Neural progenitor cell (in vitro differentiated cells): ENCODE measurements at regions not wholly inside any gene's neighbourhood (a gene's known extent, or its start where the extent isn't known, plus 50 kb on each side); places are given as distances from the start of the nearest gene placed in this dataset.
A peak's percentile ranks its signal among the peaks of the same experiment; 100 is the strongest.
"Not testable (repeated sequence)": the region's sequence is repeated elsewhere in the genome, so short reads cannot be mapped to it uniquely, and the experiment has no call there.

ENCODE experiments used
- DNase-seq: peaks from one replicate; pipeline ENCODE4 v3.0.0-alpha.2; 2016; ENCODE audit warnings: low spot score
- H2AFZ ChIP-seq: fragments of 200-600 bp; sonication (generic); replicated peaks from 2 replicates; pipeline ENCODE4 v1.6.1; 2016; ENCODE audit warnings: antibody characterized with exemption
- H3F3A ChIP-seq: fragments of 200-600 bp; sonication (generic); 2 replicates; pipeline ENCODE4 v1.6.1; 2016; ENCODE audit warnings: antibody characterized with exemption, low read depth
- H3K27ac ChIP-seq: fragments of 200-600 bp; sonication (generic); 2 replicates; pipeline ENCODE4 v1.5.1; 2016; ENCODE audit warnings: mild to moderate bottlenecking
- H3K27me3 ChIP-seq: fragments of 200-600 bp; sonication (generic); 2 replicates; pipeline ENCODE4 v1.6.1; 2016; ENCODE audit warnings: mild to moderate bottlenecking, moderate library complexity
- H3K36me3 ChIP-seq: fragments of 200-600 bp; sonication (generic); 2 replicates; pipeline ENCODE4 v1.5.1; 2016
- H3K4me1 ChIP-seq: fragments of 200-600 bp; sonication (generic); 2 replicates; pipeline ENCODE4 v1.6.1; 2016; ENCODE audit warnings: mixed run types
- H3K4me2 ChIP-seq: fragments of 200-600 bp; sonication (generic); 2 replicates; pipeline ENCODE4 v1.6.1; 2016
- H3K4me3 ChIP-seq: fragments of 200-600 bp; sonication (generic); 2 replicates; pipeline ENCODE4 v1.5.1; 2016
- H3K79me2 ChIP-seq: fragments of 200-600 bp; sonication (generic); 2 replicates; pipeline ENCODE4 v1.6.1; 2016; ENCODE audit warnings: low read depth
- H3K9ac ChIP-seq: fragments of 200-600 bp; sonication (generic); 2 replicates; pipeline ENCODE4 v1.6.1; 2016
- H3K9me3 ChIP-seq: fragments of 200-600 bp; sonication (generic); 2 replicates; pipeline ENCODE4 v1.5.1; 2016; ENCODE audit warnings: low read depth
- H4K20me1 ChIP-seq: fragments of 200-600 bp; sonication (generic); 2 replicates; pipeline ENCODE4 v1.6.1; 2016; ENCODE audit warnings: low read depth
- H3K27ac Mint-ChIP-seq: 3 replicates; pipeline ENCODE4 v1.8.0; 2021; ENCODE audit warnings: mixed read lengths
- H3K27me3 Mint-ChIP-seq: 2 replicates; pipeline ENCODE4 v1.8.0; 2022; ENCODE audit warnings: low read depth, mild to moderate bottlenecking, inconsistent platforms, moderate library complexity, mixed read lengths; ENCODE audit not compliant: insufficient read depth
- H3K36me3 Mint-ChIP-seq: 3 replicates; pipeline ENCODE4 v1.8.0; 2021; ENCODE audit warnings: mixed read lengths
- H3K4me1 Mint-ChIP-seq: 3 replicates; pipeline ENCODE4 v1.8.0; 2021; ENCODE audit warnings: mixed read lengths
- H3K4me3 Mint-ChIP-seq: 3 replicates; pipeline ENCODE4 v1.8.0; 2021; ENCODE audit warnings: mild to moderate bottlenecking, moderate library complexity, mixed read lengths
- H3K9me3 Mint-ChIP-seq: 3 replicates; pipeline ENCODE4 v1.8.0; 2020; ENCODE audit warnings: mixed read lengths
- EZH2 ChIP-seq: fragments of 200-600 bp; sonication (generic); IDR thresholded peaks from 2 replicates; pipeline ENCODE4 v1.6.1; 2017; ENCODE audit warnings: antibody characterized with exemption, mild to moderate bottlenecking, moderate library complexity
- EZH2phosphoT487 ChIP-seq: fragments of 200-600 bp; sonication (generic); IDR thresholded peaks from 2 replicates; pipeline ENCODE4 v1.6.1; 2017; ENCODE audit warnings: antibody characterized with exemption
- TF ChIP-seq, protein P1 (sequence below): fragments of 200-600 bp; sonication (generic); IDR thresholded peaks from 2 replicates; pipeline ENCODE4 v1.5.1; 2017; ENCODE audit warnings: antibody characterized with exemption, mild to moderate bottlenecking

DNA sequence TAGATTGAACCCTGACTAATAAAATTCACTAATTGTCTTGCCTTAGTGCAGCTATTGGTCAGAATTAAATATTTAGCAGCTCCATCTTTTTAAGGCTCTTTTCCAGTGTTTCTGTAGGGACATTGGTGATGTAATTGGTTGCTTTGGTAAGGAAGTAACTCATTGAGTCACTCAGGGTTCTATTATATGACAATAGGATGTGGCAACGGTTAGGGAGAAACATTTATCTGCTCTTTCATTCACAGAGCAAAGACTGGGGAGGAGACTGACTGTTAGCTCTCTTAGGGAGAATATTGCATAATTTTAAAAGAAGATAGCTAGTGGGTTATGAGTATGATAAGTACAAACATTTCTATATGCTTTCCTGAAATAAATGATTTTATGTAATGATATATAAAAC is 616.5 kb downstream of the TRHDE start:
- peak overlapping the region; percentile 86 for H3K27ac Mint-ChIP-seq
- no peaks in the 10 kb centered on the region for H4K20me1 ChIP-seq
- H3K4me2 ChIP-seq = peak overlapping the region; percentile 63
- no peaks in the 10 kb centered on the region for H3K27me3 Mint-ChIP-seq
- TF ChIP-seq EZH2 = no peak
- no peak for TF ChIP-seq EZH2phosphoT487
- TF ChIP-seq, protein P1, sequence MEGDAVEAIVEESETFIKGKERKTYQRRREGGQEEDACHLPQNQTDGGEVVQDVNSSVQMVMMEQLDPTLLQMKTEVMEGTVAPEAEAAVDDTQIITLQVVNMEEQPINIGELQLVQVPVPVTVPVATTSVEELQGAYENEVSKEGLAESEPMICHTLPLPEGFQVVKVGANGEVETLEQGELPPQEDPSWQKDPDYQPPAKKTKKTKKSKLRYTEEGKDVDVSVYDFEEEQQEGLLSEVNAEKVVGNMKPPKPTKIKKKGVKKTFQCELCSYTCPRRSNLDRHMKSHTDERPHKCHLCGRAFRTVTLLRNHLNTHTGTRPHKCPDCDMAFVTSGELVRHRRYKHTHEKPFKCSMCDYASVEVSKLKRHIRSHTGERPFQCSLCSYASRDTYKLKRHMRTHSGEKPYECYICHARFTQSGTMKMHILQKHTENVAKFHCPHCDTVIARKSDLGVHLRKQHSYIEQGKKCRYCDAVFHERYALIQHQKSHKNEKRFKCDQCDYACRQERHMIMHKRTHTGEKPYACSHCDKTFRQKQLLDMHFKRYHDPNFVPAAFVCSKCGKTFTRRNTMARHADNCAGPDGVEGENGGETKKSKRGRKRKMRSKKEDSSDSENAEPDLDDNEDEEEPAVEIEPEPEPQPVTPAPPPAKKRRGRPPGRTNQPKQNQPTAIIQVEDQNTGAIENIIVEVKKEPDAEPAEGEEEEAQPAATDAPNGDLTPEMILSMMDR = no peak
- no peak overlapping the region for H3K9ac ChIP-seq
- H3K4me1 ChIP-seq = peaks cover 40% of the 10 kb centered on the region
- no peak overlapping the region for H3K4me3 Mint-ChIP-seq
- H3K4me3 ChIP-seq = no peak overlapping the region
- no peaks in the 10 kb centered on the region for H3K27me3 ChIP-seq
- H3K36me3 Mint-ChIP-seq = no peaks in the 10 kb centered on the region
- no peaks in the 10 kb centered on the region for H3K79me2 ChIP-seq
- H3K27ac ChIP-seq = no peak overlapping the region
- H3F3A ChIP-seq = no peaks in the 10 kb centered on the region
- H2AFZ ChIP-seq = peak overlapping the region; percentile 69
- peaks cover 4% of the 10 kb centered on the region for H3K9me3 Mint-ChIP-seq
- no peaks in the 10 kb centered on the region for H3K9me3 ChIP-seq
- H3K36me3 ChIP-seq = no peaks in the 10 kb centered on the region
- DNase-seq = peak; percentile 7
- H3K4me1 Mint-ChIP-seq = peaks cover 27% of the 10 kb centered on the region

DNA sequence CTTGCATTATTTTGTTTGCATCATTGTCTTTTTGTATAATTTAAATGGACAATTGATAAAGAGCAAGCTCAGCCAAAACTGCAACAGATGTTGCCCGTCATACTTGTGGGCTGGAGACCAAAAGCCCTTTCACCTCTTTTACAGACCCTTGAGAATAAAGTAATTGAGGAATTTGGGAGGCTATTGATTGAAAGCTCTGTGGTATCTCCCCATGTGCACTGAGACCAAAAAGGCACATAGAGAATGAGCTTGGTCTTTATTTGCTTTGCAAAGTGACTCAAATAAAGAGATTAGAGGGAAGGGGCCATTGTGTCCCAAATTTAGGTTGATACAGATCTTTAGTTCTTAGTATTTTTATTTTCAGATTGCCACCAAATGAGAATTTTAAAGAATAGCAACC is 617.6 kb downstream of the TRHDE start:
- peak overlapping the region; percentile 61 for H3K27ac Mint-ChIP-seq
- H3K27ac ChIP-seq = no peak overlapping the region
- no peak overlapping the region for H3K4me3 Mint-ChIP-seq

DNA sequence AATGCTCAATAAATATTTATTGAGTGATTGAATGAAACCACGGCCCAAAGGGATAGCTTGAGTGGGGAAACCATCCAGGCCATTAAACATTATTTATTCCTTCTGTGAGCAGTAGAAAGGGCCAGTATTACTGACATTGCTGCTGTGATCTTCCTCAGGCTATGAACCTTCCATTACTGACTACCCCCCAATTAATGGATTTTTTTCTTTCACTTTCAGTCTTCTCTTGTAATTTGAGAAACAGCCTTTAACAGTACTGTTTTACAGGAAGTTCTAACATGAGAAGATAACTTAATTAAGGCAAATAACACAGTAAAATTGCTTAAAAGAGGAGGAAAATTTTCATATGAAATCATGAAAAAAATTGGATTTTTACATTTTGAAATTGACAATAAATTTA is 629.5 kb downstream of the TRHDE start:
- Histone ChIP-seq H3F3A (no peaks in the 10 kb centered on the region), H3K79me2 (no peaks in the 10 kb centered on the region), H3K27ac (no peak overlapping the region), H2AFZ (no peak overlapping the region), H3K9ac (no peak overlapping the region), H4K20me1 (no peaks in the 10 kb centered on the region), H3K4me3 (no peak overlapping the region), H3K4me2 (no peak overlapping the region), H3K9me3 (no peaks in the 10 kb centered on the region), H3K4me1 (no peaks in the 10 kb centered on the region), H3K36me3 (no peaks in the 10 kb centered on the region), H3K27me3 (no peaks in the 10 kb centered on the region)
- no peaks in the 10 kb centered on the region for H3K4me1 Mint-ChIP-seq
- no peak overlapping the region for H3K27ac Mint-ChIP-seq
- H3K27me3 Mint-ChIP-seq = no peaks in the 10 kb centered on the region
- no peak overlapping the region for H3K4me3 Mint-ChIP-seq
- no peak for TF ChIP-seq EZH2
- TF ChIP-seq, protein P1 = no peak
- TF ChIP-seq EZH2phosphoT487 = no peak
- no peaks in the 10 kb centered on the region for H3K36me3 Mint-ChIP-seq
- peaks cover 2% of the 10 kb centered on the region for H3K9me3 Mint-ChIP-seq
- no peak for DNase-seq

More for the DNA sequence above, 617.6 kb downstream of the TRHDE start:
- Histone ChIP-seq H2AFZ (no peak overlapping the region), H3K4me1 (peaks cover 40% of the 10 kb centered on the region), H4K20me1 (no peaks in the 10 kb centered on the region), H3K4me3 (no peak overlapping the region), H3K9me3 (no peaks in the 10 kb centered on the region), H3K36me3 (no peaks in the 10 kb centered on the region), H3K4me2 (peak overlapping the region; percentile 63), H3F3A (no peaks in the 10 kb centered on the region), H3K79me2 (no peaks in the 10 kb centered on the region), H3K27me3 (no peaks in the 10 kb centered on the region), H3K9ac (no peak overlapping the region)
- Mint-ChIP-seq H3K4me1 (peaks cover 27% of the 10 kb centered on the region), H3K9me3 (peaks cover 4% of the 10 kb centered on the region), H3K36me3 (no peaks in the 10 kb centered on the region), H3K27me3 (no peaks in the 10 kb centered on the region)
- DNase-seq = peak; percentile 65
- TF ChIP-seq, protein P1 = no peak
- TF ChIP-seq EZH2phosphoT487 = peak; percentile 77
- no peak for TF ChIP-seq EZH2

DNA sequence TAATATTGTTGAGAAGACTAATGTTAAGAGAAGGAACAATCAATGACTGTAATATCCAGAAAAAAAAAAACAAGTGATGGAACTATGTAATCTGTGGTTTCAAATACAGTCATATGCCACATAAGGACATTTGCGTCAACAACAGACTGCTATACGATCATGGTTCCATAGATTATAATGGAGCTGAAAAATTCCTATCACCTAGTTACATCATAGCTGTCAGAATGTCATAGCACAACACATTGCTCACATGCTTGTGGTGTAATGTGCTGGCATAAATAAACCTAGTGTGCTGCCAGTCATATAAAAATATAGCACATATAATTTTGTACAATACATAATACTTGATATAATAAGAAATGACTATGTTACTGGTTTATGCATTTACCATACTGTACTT is 653.5 kb downstream of the TRHDE start:
- Histone ChIP-seq H3K4me3 (no peak overlapping the region), H3K36me3 (no peaks in the 10 kb centered on the region), H3K9me3 (no peaks in the 10 kb centered on the region), H3K27me3 (no peaks in the 10 kb centered on the region), H4K20me1 (no peaks in the 10 kb centered on the region), H3K4me1 (no peaks in the 10 kb centered on the region), H3K79me2 (no peaks in the 10 kb centered on the region), H3K4me2 (no peak overlapping the region), H3K9ac (no peak overlapping the region), H2AFZ (no peak overlapping the region), H3F3A (no peaks in the 10 kb centered on the region), H3K27ac (no peak overlapping the region)
- no peak for DNase-seq
- TF ChIP-seq, protein P1 = no peak
- TF ChIP-seq EZH2phosphoT487 (no peak), EZH2 (no peak)
- Mint-ChIP-seq H3K9me3 (no peaks in the 10 kb centered on the region), H3K27ac (no peak overlapping the region), H3K4me1 (peaks cover 11% of the 10 kb centered on the region), H3K27me3 (no peaks in the 10 kb centered on the region), H3K4me3 (no peak overlapping the region), H3K36me3 (no peaks in the 10 kb centered on the region)

- not testable (repeated sequence) for H3K27ac ChIP-seq, H3K36me3 ChIP-seq, DNase-seq, H3K9ac ChIP-seq, H3K36me3 Mint-ChIP-seq, H3K4me3 ChIP-seq, H3K79me2 ChIP-seq, H3K4me1 ChIP-seq, H3K27me3 ChIP-seq, H3F3A ChIP-seq, H2AFZ ChIP-seq, H3K4me1 Mint-ChIP-seq, H3K4me3 Mint-ChIP-seq, H3K27me3 Mint-ChIP-seq, H3K4me2 ChIP-seq, H3K27ac Mint-ChIP-seq, H3K9me3 ChIP-seq, H4K20me1 ChIP-seq
- H3K9me3 Mint-ChIP-seq = peaks cover 12% of the 10 kb centered on the region
These were observed 659.7 kb downstream of the TRHDE start for GRCh38 chr12:72931838-72932237.
